ENCODE measurements at regions not wholly inside any gene's neighbourhood (a gene's known extent, or its start where the extent isn't known, plus 50 kb on each side); places are given as distances from the start of the nearest gene placed in this dataset.

- no peak overlapping the region for H3K4me2 ChIP-seq (ENCODE audit: low read depth, low read length)
- no peak for TF ChIP-seq FOS (IDR thresholded peaks at IDR 0.05; ENCODE audit: low read depth, low read length)
- no peak for TF ChIP-seq RCOR1 (IDR thresholded peaks at IDR 0.05; ENCODE audit: insufficient replicate concordance, low read length)
- no peak for TF ChIP-seq USF2 (IDR thresholded peaks at IDR 0.05; ENCODE audit: low read depth, low read length)
- no peak for TF ChIP-seq BHLHE40 (IDR thresholded peaks at IDR 0.05; ENCODE audit: low read depth, low read length)
- TF ChIP-seq MAZ (IDR thresholded peaks at IDR 0.05; ENCODE audit: borderline replicate concordance, low read depth, low read length), result no peak
- 47% methylated on average over 3 of the region's 7 CpGs; no CpG with 5 or more reads in 1 of the 2 experiments for WGBS, 2 experiments (ENCODE audit: extremely low coverage in 2 of 2, insufficient read length in 1 of 2)
- POLR2A ChIA-PET (ENCODE audit: unreplicated experiment), result no interaction called here
- H2BK5ac ChIP-seq (ENCODE audit: low read depth, low read length, poor library complexity, severe bottlenecking), result no peak overlapping the region
- H3K4me1 ChIP-seq (ENCODE audit: control insufficient read depth, insufficient read depth, low read length), result no peaks in the 10 kb centered on the region
- no peak for ATAC-seq (ENCODE audit: low read depth)
- in situ Hi-C loops (cut with MboI; ENCODE audit: low sequenced_read_pairs), result no loop called here
- no peaks in the 10 kb centered on the region for H3K9me1 ChIP-seq (ENCODE audit: insufficient read depth, low read length)
- H3K36me3 ChIP-seq (ENCODE audit: control insufficient read depth, insufficient read depth, low read length), result no peaks in the 10 kb centered on the region
- no peak overlapping the region for H2BK15ac ChIP-seq (ENCODE audit: low read depth, low read length)
- dilution Hi-C loops (cut with HindIII; ENCODE audit: low sequenced_read_pairs, unreplicated experiment), result no loop called here
- H4K5ac ChIP-seq (ENCODE audit: low read depth, low read length), result no peak overlapping the region
- intact Hi-C loops (cut with micrococcal nuclease), result no loop called here
- H3K79me1 ChIP-seq (ENCODE audit: low read depth in 1 of 2, low read length in 2 of 2), result no peaks in the 10 kb centered on the region
- H4K8ac ChIP-seq (ENCODE audit: low read depth in 2 of 2, low read length in 2 of 2), result no peak overlapping the region
- no peak overlapping the region for H3K56ac ChIP-seq (ENCODE audit: extremely low read depth, insufficient read depth, low read length)
- no peak overlapping the region for H3K14ac ChIP-seq (replicated peaks; ENCODE audit: low read depth, low read length)
- H2AK5ac ChIP-seq (ENCODE audit: low read depth, low read length), result no peak overlapping the region
- H3K27me3 ChIP-seq (ENCODE audit: control insufficient read depth, insufficient read depth, low read length), result no peaks in the 10 kb centered on the region
- H3K18ac ChIP-seq (ENCODE audit: low read depth, low read length), result no peak overlapping the region
- no peak overlapping the region for H3K9ac ChIP-seq (ENCODE audit: low read depth, low read length)
- H4K20me1 ChIP-seq (ENCODE audit: insufficient read depth, low read length), result no peaks in the 10 kb centered on the region
- no TSS peak for BruUV-seq (replicated peaks)
- no peak overlapping the region for H2BK20ac ChIP-seq (ENCODE audit: low read depth, low read length)
- no peak overlapping the region for H4K91ac ChIP-seq (ENCODE audit: insufficient read depth, low read depth, low read length)
- H2AK9ac ChIP-seq (replicated peaks; ENCODE audit: low read depth, low read length, poor library complexity), result no peak overlapping the region
- H2AFZ ChIP-seq (replicated peaks; ENCODE audit: low read length, poor library complexity), result no peak overlapping the region
- H3K27ac ChIP-seq (ENCODE audit: insufficient read depth, low read length), result no peak overlapping the region
- no peak overlapping the region for H2BK120ac ChIP-seq (ENCODE audit: low read depth, low read length)
- H3K4me3 ChIP-seq (ENCODE audit: insufficient read depth, low read depth, low read length), result no peak overlapping the region
- no peak for DNase-seq
- no peak overlapping the region for H3K4ac ChIP-seq (ENCODE audit: low read depth, low read length)
- H3K23ac ChIP-seq (ENCODE audit: low read depth, low read length), result no peak overlapping the region
- CTCF ChIA-PET, result no interaction called here
- peaks cover 49% of the 10 kb centered on the region for H3K9me3 ChIP-seq (ENCODE audit: control insufficient read depth, insufficient read depth, low read length)
Measured at GRCh38 chr10:130778166-130778545, 533.4 kb downstream of the TCERG1L start.
